SK-N-SH treated with all-trans-retinoic acid at 6 μM for 48 hours (cell line): ENCODE measurements at regions not wholly inside any gene's neighbourhood (a gene's known extent, or its start where the extent isn't known, plus 50 kb on each side); places are given as distances from the start of the nearest gene placed in this dataset.
"Not testable (repeated sequence)": the region's sequence is repeated elsewhere in the genome, so short reads cannot be mapped to it uniquely, and the experiment has no call there.

ENCODE experiments used
- CREB5 ChIP-seq: fragments of 250-450 bp; sonication (Bioruptor Pico); IDR thresholded peaks from 2 replicates; pipeline ENCODE4 v1.5.1; 2020; ENCODE audit warnings: low read depth, mild to moderate bottlenecking, moderate library complexity
- CSRNP3 ChIP-seq: fragments of 250-450 bp; sonication (Bioruptor Pico); IDR thresholded peaks from 2 replicates; pipeline ENCODE4 v1.5.1; 2021; ENCODE audit warnings: mild to moderate bottlenecking, moderate library complexity
- ISL1 ChIP-seq: fragments of 250-450 bp; sonication (Bioruptor Pico); IDR thresholded peaks from 2 replicates; pipeline ENCODE4 v2.1.2; 2022; ENCODE audit warnings: mild to moderate bottlenecking, moderate library complexity
- PATZ1 ChIP-seq: fragments of 250-450 bp; sonication (Bioruptor Pico); IDR thresholded peaks from 2 replicates; pipeline ENCODE4 v1.8.0; 2020; ENCODE audit warnings: mild to moderate bottlenecking, moderate library complexity, borderline replicate concordance
- SNAI2 ChIP-seq: fragments of 250-450 bp; sonication (Bioruptor Pico); IDR thresholded peaks from 2 replicates; pipeline ENCODE4 v1.5.0; 2020; ENCODE audit warnings: mild to moderate bottlenecking, moderate library complexity
- TCF4 ChIP-seq: fragments of 250-450 bp; sonication (Bioruptor Pico); IDR thresholded peaks from 2 replicates; pipeline ENCODE4 v1.8.0; 2021; ENCODE audit warnings: mild to moderate bottlenecking, moderate library complexity, borderline replicate concordance
- TOX ChIP-seq: fragments of 250-450 bp; sonication (Bioruptor Pico); IDR thresholded peaks from 2 replicates; pipeline ENCODE4 v1.8.0; 2021; ENCODE audit warnings: mild to moderate bottlenecking, moderate library complexity, borderline replicate concordance
- ZFP3 ChIP-seq: fragments of 250-450 bp; sonication (Bioruptor Pico); IDR thresholded peaks from 2 replicates; pipeline ENCODE4 v1.5.0; 2020; ENCODE audit warnings: mild to moderate bottlenecking, moderate library complexity
- ZFP30 ChIP-seq: fragments of 450-650 bp; formaldehyde crosslinking; IDR thresholded peaks from 2 replicates; pipeline ENCODE4 v1.5.0; 2022; ENCODE audit warnings: mild to moderate bottlenecking, moderate library complexity
- ZNF565 ChIP-seq: fragments of 450-650 bp; formaldehyde crosslinking; conservative IDR thresholded peaks from 2 replicates; pipeline ENCODE4 v1.5.0; 2020; ENCODE audit warnings: low read depth, mild to moderate bottlenecking, moderate library complexity

DNA sequence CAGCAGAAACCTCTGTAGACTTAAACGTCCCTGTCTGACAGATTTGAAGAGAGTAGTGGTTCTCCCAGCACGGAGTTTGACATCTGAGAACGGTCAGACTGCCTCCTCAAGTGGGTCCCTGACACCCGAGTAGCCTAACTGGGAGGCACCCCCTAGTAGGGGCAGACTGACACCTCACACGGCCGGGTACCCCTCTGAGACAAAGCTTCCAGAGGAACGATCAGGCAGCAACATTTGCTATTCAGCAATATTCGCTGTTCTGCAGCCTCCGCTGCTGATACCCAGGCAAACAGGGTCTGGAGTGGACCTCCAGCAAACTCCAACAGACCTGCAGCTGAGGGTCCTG lies 61.5 kb upstream of the ATP2C1 start:
- TF ChIP-seq CREB5; TOX (CRISPR knock-in tag); CSRNP3 (CRISPR knock-in tag); ZNF565 (CRISPR knock-in tag); SNAI2; ZFP3 (CRISPR knock-in tag); PATZ1 (CRISPR knock-in tag); ISL1 (CRISPR knock-in tag); TCF4 (CRISPR knock-in tag); ZFP30 (CRISPR knock-in tag): not testable (repeated sequence)
